Fibroblast of mammary gland (primary cell): ENCODE measurements at regions not wholly inside any gene's neighbourhood (a gene's known extent, or its start where the extent isn't known, plus 50 kb on each side); places are given as distances from the start of the nearest gene placed in this dataset.
"Not testable (repeated sequence)": the region's sequence is repeated elsewhere in the genome, so short reads cannot be mapped to it uniquely, and the experiment has no call there.

Source experiments
- DNase-seq: peaks from one replicate; pipeline ENCODE4 v3.0.0-alpha.2; 2010; ENCODE audit warnings: low read depth
- H3K4me3 ChIP-seq: 2 replicates; pipeline ENCODE4 v1.5.1; 2011; ENCODE audit warnings: low read depth, mild to moderate bottlenecking, low read length, moderate library complexity; ENCODE audit not compliant: control insufficient read depth
- CTCF ChIP-seq: conservative IDR thresholded peaks from 2 replicates; pipeline ENCODE4 v1.5.1; 2011; ENCODE audit warnings: low read depth, low read length, inconsistent platforms; ENCODE audit not compliant: control insufficient read depth, insufficient read depth

- TF ChIP-seq CTCF, result no peak
- no peak for DNase-seq
- H3K4me3 ChIP-seq, result no peak overlapping the region
Observed at GRCh38 chr2:123448801-123449200, 576.3 kb upstream of the CNTNAP5 start.

GRCh38 chr2:123451542-123451941 is 573.5 kb upstream of the CNTNAP5 start:
- no peak for TF ChIP-seq CTCF
- DNase-seq, result no peak
- H3K4me3 ChIP-seq, result no peak overlapping the region

GRCh38 chr2:123453046-123453700 is 571.9 kb upstream of the CNTNAP5 start:
- DNase-seq, result no peak
- no peak for TF ChIP-seq CTCF
- H3K4me3 ChIP-seq, result no peak overlapping the region

GRCh38 chr2:123453772-123454171 is 571.3 kb upstream of the CNTNAP5 start:
- H3K4me3 ChIP-seq, result no peak overlapping the region
- no peak for DNase-seq
- no peak for TF ChIP-seq CTCF

- H3K4me3 ChIP-seq, DNase-seq: not testable (repeated sequence)
Observed at GRCh38 chr2:123455234-123455633, 569.9 kb upstream of the CNTNAP5 start.

- no peak for TF ChIP-seq CTCF
- DNase-seq, result no peak
- no peak overlapping the region for H3K4me3 ChIP-seq
Observed at GRCh38 chr2:123456416-123456815, 568.7 kb upstream of the CNTNAP5 start.

GRCh38 chr2:123463886-123464285 is 561.2 kb upstream of the CNTNAP5 start:
- H3K4me3 ChIP-seq, result no peak overlapping the region
- no peak for DNase-seq
- TF ChIP-seq CTCF, result no peak
